ENCODE measurements at regions not wholly inside any gene's neighbourhood (a gene's known extent, or its start where the extent isn't known, plus 50 kb on each side); places are given as distances from the start of the nearest gene placed in this dataset.
"Not testable (repeated sequence)": the region's sequence is repeated elsewhere in the genome, so short reads cannot be mapped to it uniquely, and the experiment has no call there.

DNA sequence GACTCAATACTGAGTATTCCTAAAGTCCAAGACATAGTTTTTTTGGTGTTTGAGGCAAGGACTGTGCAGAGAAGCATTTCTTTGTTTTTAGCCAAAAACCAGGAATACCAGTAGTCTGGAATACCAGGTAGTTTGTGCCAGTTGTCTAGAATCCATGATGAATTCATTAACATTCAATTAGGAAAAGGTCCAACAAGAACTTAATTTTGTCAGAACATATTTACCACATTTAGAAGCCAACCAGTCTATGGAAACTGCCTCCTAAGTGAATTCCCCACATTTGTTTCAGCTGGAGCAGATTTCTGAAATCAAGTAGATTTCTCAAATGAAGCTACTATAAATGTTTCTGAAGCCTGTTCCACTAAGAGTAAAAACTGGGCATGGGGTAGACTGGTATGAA is 1584.8 kb upstream of the ADGRL3 start:
- no peak for DNase-seq

DNA sequence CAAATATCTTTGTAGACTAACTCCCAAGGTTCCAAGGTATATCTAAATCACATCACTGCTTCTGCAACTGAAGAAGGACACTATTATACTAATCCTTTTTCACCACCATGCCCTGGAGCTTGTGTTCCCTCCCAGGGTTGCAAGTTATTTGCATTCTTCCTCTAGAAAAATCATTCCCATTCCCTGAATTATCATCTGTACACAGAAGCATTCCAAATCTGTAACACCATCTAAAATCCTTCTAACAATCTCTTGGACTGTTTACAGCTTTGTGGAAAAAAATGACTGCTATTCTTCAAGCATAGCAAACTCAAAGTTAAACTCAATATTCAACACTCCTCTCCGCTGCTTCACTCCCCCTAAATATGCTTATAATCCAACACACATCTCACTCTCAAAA is 1570.8 kb upstream of the ADGRL3 start:
- no peak for DNase-seq

DNA sequence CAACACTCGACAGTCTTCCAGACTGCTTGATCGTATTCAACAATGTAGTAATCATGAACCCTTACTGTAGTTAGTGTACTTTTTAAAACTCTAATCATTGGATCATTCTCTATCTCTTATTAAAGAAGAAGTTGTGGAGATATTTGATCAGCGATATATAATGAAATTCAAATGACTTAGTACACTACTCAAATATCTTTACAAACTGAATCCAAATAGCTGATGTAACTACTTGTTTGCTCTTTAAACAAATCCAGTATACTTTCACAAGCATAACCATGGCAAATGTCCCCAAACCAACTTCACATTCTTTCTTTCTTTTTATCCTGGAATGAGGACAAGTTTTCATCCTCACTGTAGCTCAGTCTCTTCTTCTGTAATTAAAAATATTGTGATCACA is 1569.9 kb upstream of the ADGRL3 start:
- no peak for DNase-seq

DNA sequence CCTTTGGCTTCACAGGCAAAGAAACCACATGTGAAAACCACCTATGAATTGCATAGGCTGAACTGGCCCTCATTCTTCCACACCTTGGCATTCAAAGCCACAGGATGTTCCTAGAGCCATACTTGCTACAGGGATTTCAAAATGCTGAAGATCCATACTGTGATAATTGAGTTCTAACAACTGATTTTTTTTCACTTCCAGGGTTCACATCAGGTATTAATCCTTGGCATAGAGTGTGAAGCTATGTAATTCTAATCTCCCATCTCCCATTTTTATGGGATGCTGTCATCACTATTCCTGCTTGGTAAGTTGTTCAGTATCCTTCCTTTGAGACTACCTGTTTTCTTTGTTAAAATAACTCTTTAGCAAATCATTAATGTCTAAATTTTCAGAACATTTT is 1569.2 kb upstream of the ADGRL3 start:
- DNase-seq, result no peak

DNA sequence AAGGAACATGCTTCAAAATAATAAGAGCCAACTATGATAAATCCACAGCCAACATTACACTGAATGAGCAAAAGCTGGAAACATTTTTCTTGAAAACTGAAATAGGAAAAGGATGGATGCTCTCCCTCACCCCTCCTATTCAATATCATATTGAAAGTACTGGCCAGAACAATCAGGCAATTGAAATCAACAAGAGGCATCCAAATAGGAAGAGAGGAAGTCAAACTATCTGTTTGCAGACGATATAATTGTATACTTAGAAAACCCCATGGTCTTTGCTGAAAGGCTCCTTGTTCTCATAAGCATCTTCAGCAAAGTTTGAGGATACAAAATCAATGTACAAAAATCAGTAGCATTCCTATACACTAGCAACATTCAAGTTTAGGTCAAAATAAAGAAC is 1562.5 kb upstream of the ADGRL3 start:
- no peak for DNase-seq

DNA sequence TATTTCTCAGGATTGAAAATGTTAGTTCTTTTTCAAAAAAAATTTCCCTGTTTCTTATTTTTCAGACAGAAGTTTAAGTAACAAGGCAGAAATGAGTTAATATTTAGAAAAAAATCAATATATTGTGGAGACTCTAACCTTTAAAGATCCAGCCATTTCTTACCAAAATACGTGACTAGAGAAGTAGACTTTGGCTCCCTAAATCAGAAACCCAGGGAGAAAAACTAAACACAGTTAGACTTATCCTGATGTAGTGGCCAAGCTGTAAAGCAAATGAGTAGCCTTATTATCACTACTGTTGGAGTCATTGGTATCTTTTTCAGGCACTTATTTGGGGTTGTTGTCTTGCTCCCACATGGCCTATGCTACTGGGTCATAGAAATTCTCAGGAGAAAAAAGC is 1556.4 kb upstream of the ADGRL3 start:
- no peak for DNase-seq

DNA sequence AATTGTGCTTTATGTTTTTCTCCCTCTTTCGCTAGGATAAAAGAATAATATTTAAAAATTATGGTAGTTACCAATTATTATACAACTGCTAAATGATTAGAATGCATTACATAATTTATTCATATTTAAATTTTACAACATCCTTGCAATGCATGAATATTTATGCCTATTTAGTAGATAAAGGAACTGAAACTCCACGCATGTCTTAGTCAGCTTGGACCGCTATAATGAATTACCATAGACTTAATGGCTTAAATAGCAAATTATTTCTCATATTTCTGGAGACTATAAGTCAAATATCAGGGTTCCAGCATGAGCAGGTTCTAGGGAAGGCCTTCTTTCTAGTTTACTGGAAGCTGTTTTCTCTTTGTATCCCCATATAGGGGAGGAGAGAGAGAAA is 1555.4 kb upstream of the ADGRL3 start:
- DNase-seq, result no peak

DNA sequence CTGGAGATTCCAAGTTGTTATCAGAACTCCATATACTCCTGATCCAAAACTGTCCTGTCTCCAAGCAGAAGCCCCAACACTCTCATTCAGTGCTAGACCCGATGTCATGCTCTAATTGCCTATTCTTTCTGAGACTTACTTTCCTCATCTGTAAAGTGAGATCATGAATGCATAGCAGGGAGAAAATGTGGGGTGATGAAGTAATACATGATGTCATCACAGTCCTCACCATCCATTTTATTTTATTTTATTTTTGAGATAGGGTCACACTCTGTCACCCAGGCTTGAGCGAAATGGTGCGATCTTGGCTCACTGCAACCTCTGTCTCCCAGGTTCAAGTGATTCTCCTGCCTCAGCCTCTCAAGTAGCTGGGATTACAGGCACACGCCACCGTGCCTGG is 1554.0 kb upstream of the ADGRL3 start:
- DNase-seq, result no peak

DNA sequence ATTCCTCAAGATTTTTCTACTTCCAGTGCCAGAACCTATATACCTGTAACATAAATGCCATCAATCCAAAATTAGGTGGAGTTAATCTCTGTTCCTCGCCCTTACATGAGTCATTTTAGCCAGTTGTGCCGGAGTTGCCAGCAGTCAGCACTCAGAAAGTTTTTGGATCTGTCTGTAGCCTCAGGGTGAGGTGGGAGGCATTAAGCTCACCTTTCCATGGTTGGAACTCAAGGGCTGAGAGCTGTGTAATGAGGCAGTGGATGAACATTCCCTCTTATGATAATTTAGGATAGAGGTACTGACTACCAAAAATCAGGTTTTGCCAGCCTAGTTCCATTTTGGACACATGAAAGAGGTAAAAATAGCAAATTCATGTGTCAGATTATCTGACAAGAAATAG is 1553.1 kb upstream of the ADGRL3 start:
- DNase-seq, result no peak

DNA sequence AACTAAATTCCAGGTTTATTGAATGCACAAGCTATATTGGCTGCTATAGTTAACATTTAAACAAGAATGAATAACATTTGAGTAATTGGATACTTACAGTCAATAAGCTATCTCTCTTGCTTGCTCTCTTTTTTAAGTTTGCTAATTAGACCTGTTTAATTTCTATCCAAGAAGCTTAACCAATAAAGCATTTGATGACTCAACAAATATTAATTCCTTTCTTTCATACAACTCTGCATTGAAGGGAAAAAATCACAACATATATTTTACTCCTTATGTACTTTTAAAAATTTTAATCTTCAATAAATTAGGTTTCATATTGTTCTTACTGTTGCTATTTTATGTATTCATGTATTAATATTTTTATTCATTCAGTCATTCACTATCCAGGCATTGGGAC is 1552.6 kb upstream of the ADGRL3 start:
- DNase-seq, result no peak

DNA sequence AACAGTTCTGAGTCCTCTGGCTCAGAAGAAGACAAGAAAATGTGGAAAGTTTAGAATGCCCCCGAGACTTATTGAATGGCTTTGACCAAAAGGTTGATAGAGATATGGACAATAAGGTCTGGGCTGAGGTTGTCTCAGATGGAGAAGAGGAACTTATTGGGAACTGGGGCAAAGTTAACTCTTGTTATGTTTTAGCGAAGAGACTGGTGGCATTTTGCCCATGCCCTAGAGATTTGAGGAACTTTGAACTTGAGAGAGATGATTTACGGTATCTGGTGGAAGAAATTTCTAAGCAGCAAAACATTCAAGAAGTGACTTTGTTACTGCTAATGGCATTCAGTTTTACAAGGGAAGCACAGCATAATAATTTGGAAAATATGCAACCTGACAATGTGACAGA is 1549.3 kb upstream of the ADGRL3 start:
- no peak for DNase-seq

DNA sequence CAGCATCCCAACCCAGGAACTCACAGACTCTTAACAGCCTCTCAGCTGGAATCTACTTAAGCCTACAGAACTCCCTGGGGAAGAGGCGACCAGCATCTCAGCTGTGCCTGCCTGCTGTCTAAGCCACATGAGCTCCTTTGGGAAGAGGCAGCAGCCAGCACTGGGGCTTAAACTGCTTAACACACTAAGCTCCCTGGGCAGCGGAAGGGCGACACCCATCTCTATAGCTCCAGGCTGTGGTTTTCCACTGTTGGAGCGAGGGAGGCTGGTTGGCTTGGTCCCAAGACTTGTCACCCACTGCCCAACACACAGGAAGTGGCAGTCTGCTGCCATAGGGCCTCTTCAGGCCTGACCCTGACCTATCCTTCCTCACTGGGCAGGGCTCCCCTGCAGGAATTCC is 1544.1 kb upstream of the ADGRL3 start:
- DNase-seq, result no peak

DNA sequence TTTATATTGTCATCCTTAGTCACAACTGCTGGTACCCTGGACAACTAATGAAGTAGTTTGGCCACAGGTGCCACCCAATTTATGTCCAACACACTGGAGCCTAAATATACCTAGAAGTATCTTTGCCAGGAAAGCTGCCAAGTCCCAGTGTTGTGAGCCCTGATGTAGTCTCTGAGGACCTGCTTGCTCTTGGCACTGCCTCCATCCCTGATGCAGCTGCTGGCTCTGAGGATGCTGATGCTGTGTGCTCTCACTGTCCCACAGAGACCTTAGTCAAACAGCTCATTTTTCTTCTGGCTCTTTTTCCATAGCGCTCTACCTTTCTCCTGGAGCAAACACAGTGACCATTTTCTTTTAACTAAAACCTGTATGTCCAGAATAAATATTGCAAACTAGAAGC is 1535.4 kb upstream of the ADGRL3 start:
- no peak for DNase-seq

DNA sequence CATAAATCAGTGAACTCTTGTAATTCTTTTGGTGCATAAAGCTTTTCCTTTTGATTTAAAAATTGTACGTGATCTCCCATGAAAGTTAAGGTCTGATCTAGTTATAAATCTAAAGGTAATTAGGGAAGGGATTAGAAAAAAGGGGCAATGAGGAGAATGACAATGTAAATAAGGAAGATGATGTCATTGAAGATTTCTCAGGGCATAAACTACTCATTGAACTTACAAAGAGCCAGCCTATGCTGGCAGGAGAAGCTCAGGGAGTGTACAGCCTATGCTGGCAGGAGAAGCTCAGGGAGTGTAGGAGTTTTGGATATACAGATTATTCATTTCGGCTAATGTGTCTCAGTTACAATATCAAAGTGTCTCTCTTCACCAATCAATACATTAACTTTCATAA is 1533.5 kb upstream of the ADGRL3 start:
- no peak for DNase-seq

DNA sequence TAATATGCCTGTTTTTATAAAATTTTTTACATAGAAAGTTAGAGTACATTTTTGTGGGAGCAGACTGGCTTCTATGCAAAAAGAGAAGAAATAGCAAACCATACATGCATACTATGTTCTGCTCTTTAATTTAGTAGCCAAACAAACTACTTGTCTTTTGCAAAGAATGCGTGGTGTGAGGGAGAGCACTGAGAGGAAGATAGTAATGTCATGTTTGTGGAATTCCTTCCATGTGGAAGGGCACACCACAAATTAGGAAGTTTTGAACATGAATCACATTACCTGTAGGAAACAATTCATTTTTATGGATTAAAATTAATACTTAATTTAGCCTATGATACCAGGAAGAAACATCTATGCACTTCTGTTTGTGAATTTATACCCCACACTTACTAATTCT is 1529.1 kb upstream of the ADGRL3 start:
- no peak for DNase-seq

DNA sequence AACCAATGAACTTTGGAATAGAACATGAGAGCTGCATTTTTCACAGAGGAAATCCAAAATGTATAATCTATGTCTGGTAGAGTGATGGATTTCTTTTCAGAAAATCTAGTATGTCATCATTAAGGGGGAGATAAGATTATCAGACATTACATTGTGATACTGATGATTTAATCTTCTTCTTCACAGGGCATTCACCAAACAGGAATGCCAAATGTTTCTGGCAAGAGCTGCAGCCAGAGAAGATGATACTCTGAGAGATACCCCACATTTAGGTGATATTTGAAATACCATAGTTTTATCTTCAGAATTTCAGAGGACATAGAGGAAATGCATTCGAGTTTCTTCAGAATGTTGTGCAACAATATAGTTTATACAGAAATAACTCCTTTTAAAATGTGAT is 1523.7 kb upstream of the ADGRL3 start:
- DNase-seq, result no peak

DNA sequence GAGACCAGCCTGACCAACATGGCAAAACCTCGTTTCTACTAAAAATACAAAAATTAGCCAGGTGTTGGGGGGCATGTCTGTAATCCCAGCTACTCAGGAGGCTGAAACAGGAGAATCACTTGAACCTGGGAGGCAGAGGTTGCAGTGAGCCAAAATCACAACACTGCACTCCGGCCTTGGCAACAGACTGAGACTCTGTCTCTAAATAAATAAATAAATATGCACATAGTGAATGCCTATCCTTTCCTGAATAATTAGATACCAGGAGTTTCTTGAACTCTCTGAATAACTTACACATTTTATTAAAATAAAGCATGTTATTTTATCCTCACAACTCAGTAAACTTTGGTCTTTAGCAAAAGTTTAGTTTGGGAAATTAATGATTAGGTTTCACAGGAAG is 1523.1 kb upstream of the ADGRL3 start:
- DNase-seq, result not testable (repeated sequence)

DNA sequence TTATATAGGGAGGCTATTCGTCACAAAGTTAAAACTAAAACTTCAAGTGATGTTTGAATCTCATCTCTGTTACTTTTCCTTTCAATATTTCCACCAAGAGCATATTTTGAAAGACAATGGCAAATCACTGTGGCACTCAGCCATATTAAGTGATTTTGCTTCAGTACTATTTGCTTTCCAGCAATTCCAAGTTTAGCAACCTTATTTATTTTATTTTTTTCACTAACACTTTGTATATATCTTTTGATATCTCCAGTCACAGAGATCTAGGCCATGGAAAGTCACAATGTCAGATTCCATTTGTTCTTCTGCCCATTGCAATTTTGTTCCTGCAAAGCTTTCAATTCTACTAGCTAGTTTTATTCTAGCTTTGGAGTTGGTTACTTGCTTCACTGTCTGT is 1514.5 kb upstream of the ADGRL3 start:
- DNase-seq, result no peak

DNA sequence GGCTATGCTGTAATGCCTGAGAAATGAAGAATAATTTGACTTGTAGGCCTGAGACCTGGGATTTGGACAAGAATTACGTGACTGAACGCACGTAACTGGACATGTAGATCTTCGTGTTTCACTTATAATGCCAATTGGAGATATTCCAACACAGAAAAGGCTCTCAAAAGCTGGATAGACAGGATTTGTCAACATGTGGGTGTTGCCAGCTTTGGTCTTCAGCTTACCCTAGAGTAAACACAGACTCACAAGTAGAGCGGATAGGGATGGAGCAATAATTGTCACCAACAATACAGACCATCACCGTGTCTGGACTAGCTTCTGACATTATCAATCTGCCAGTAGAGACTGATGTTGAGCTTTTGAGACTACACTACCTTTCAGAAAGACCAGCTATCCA is 1511.0 kb upstream of the ADGRL3 start:
- no peak for DNase-seq

DNA sequence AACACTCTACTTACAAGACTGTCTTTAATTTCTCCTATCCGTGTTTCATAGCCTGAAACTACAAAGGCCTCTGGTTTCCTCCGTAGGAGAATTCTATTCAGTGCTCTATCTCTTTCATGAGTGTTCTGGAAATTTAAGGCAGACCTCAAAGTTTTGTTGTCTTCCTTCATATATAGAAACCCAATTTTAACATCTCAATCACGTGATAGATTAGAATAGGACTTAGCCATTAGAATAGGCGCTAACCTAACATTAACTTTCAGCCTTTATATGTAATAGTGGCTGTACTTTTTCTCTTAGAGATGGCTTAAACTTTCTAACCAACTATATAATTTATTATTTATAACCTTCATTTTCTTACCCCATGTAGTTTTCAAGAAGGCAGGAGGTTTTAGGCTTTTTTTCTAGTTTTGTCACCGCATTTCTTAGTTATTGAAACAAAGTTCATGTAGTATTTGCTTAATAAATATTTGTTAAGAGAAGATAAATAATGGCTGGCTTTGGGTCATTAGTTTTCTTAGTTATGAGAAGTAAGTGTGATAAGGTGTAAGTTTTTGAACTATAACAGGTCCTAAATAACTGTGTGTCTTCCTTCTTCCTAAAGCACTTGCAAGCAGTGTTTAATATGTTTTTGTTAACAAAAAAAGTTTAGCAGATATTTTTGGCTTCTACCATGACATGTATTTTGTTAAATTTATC is 1504.6 kb upstream of the ADGRL3 start:
- DNase-seq, result no peak

DNA sequence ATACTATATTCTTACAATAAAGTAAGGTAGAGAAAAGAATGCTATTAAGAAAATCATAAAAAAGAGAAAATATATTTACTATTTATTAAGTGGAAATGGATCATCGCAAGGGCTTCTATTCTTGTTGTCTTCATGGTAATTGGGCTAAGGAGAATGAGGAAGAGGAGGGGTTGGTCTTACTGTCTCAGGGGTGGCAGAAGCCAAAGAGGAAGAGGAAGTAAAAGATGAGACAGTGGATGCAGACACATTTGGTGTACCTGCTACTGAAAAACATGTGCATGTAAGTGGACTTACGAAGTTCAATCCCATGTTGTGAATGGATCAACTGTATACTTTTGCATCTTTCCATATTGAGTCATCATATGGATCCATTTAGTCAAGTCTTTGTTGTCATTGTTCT is 1502.1 kb upstream of the ADGRL3 start:
- DNase-seq, result no peak

DNA sequence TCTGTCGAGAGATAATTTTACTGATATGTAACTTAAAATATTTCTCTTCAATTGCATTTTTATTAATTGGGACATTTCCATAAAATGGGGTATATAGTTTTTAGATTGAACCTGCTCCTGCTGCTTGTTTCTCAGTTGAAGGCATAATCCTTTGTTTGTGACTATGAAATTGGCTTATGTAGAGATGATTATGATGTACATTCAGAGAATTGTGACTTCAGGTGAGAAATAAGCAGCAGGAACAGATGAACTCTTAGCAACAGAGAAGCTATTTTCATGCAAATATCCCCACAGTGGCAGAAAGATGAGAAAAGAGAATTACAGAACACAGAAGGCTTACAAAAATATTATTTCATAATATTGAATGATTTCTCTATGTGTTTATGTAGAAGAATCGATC is 1499.5 kb upstream of the ADGRL3 start:
- no peak for DNase-seq

DNA sequence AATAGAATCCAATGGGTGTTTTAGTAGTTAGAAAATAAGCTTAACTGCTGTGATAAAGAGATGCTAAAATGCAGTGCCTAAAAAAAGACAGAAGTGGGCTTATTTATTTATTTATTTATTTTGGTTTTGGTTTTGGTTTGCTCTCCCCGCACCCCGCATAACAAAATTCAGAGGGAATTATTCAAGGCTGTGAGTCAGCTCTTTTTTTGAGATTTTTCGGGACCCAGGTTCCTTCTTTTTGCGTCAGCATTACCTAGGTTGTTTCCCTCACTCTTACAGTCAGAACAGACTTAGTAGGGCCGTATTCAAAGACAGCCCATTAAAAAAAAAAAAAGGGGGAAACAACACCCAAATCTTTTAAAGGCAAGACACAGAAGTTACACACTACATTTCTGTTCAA is 1495.5 kb upstream of the ADGRL3 start:
- no peak for DNase-seq

DNA sequence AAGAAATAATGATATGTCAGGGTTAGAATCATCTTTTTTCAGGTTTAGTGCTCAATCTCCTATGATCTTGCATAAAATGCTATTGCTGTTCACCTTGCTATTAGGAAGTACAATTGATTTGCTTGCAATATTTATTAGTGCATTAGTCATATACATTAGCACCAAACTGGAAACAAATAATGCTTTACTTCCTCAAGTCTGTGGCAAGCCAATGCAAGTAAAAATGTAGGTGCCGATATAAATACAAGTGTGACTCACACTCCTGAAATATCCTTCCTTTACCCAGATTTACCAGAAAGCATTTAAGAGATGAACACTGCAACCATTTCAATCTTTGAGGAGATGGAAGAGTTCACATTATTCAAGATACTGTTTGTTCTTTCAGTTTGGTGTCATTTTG is 1487.7 kb upstream of the ADGRL3 start:
- DNase-seq, result no peak

DNA sequence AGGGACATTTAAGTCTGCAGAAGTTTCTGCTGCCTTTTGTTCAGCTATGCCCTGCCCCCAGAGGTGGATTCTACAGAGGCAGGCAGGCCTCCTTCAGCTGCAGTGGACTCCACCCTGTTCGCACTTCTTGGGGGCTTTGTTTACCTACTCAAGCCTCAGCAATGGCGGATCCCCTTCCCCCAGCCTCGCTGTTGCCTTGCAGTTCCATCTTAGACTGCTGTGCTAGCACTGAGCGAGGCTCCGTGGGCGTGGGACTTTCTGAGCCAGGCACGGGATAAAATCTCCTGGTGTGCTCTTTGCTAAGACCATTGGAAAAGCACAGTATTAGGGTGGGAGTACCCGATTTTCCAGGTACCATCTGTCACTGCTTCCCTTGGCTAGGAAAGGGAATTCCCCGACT is 1475.8 kb upstream of the ADGRL3 start:
- not testable (repeated sequence) for DNase-seq

DNA sequence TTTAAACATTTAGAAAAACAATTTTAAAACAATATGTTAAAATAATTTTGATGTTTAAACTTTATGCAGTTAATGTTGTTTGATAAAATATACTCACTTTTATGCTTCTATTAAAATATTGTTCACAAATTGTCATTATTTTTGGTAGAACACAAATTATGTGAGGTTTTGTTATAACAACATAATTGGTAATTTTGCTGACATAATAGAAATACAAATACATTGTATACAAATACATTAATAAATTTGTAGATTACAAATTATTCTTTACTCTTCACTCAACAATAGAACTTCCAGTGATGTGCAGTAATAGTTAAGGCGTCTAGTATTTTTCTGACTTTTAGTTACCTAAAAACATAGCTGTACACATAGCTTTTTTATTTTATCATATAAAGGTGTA is 1472.4 kb upstream of the ADGRL3 start:
- no peak for DNase-seq

Data from dermis blood vessel endothelial cell (primary cell).